A673 (cell line): ENCODE measurements at regions not wholly inside any gene's neighbourhood (a gene's known extent, or its start where the extent isn't known, plus 50 kb on each side); places are given as distances from the start of the nearest gene placed in this dataset.

Source experiments
- CTCF ChIP-seq: fragments of 300-800, 200-600 bp; sonication (generic); conservative IDR thresholded peaks from 2 replicates; pipeline ENCODE4 v1.5.1; 2017; ENCODE audit warnings: low read depth, mild to moderate bottlenecking, antibody characterized with exemption, low read length, moderate library complexity, mixed read lengths
- EZH2 ChIP-seq: fragments of 200-600 bp; sonication (generic); IDR thresholded peaks from 2 replicates; pipeline ENCODE4 v1.6.1; 2017; ENCODE audit warnings: borderline replicate concordance, low read depth, mild to moderate bottlenecking, mixed read lengths, antibody characterized with exemption, low read length; ENCODE audit not compliant: poor library complexity, severe bottlenecking

GRCh38 chr4:119834906-119835612 lies 206.5 kb upstream of the PDE5A start:
- no peak for TF ChIP-seq CTCF
- no peak for TF ChIP-seq EZH2
